PC-9 (cell line): ENCODE measurements at regions not wholly inside any gene's neighbourhood (a gene's known extent, or its start where the extent isn't known, plus 50 kb on each side); places are given as distances from the start of the nearest gene placed in this dataset.

Experiments
- CTCF ChIP-seq: fragments of 200-600 bp; sonication (generic); conservative IDR thresholded peaks from 2 replicates; pipeline ENCODE4 v1.6.1; 2017; ENCODE audit warnings: mixed run types, antibody characterized with exemption, mild to moderate bottlenecking, moderate library complexity
- EZH2 ChIP-seq: fragments of 200-600 bp; sonication (generic); IDR thresholded peaks from 2 replicates; pipeline ENCODE4 v1.8.0; 2017; ENCODE audit warnings: antibody characterized with exemption, low read depth

- no peak for TF ChIP-seq CTCF
- TF ChIP-seq EZH2: no peak
These were observed 1531.8 kb downstream of the PCDH7 start for GRCh38 chr4:32251926-32252325.
